Esophagus (tissue), 2 donors: ENCODE measurements at regions not wholly inside any gene's neighbourhood (a gene's known extent, or its start where the extent isn't known, plus 50 kb on each side); places are given as distances from the start of the nearest gene placed in this dataset.
A peak's percentile ranks its signal among the peaks of the same experiment; 100 is the strongest.

ENCODE experiments used
- H3K27ac ChIP-seq, 2 donors: one replicate each; pipeline ENCODE4 v1.5.1; 2013; ENCODE audit warnings: low read depth in 2 of 2, mild to moderate bottlenecking in 2 of 2, inconsistent platforms in 1 of 2, low read length in 1 of 2, moderate library complexity in 1 of 2
- H3K27me3 ChIP-seq, 2 donors: one replicate each; pipeline ENCODE4 v1.6.1; 2013; ENCODE audit warnings: low read length in 2 of 2, control low read depth in 1 of 2, mild to moderate bottlenecking in 1 of 2; ENCODE audit not compliant: insufficient read depth in 2 of 2, control insufficient read depth in 1 of 2
- H3K36me3 ChIP-seq, 2 donors: one replicate each; pipeline ENCODE4 v1.6.1; 2013; ENCODE audit warnings: low read length in 1 of 2; ENCODE audit not compliant: control insufficient read depth in 2 of 2, insufficient read depth in 2 of 2
- H3K4me1 ChIP-seq, 2 donors: one replicate each; pipeline ENCODE4 v1.6.1; 2013; ENCODE audit warnings: low read length in 1 of 2; ENCODE audit not compliant: control insufficient read depth in 2 of 2, insufficient read depth in 2 of 2
- H3K4me3 ChIP-seq, 2 donors: one replicate each; pipeline ENCODE4 v1.5.1; 2013; ENCODE audit warnings: low read length in 2 of 2, mild to moderate bottlenecking in 2 of 2, low read depth in 1 of 2, moderate library complexity in 1 of 2
- H3K9me3 ChIP-seq, 2 donors: one replicate each; pipeline ENCODE4 v1.6.1; 2013; ENCODE audit warnings: mild to moderate bottlenecking in 2 of 2, low read depth in 1 of 2, low read length in 1 of 2, moderate library complexity in 1 of 2; ENCODE audit not compliant: control insufficient read depth in 2 of 2, insufficient read depth in 1 of 2
- WGBS, 2 donors: extraction: QIAGEN DNeasy Blood & Tissue Kit; methylation state at CpG; one replicate each; pipeline ENCODE4 v1.1.7; 2013; 5-methylcytosine and 5-hydroxymethylcytosine counted together
- donor health status: healthy with polysubstance abuse.
- donor health status: Bipolar disorder and iron deficiency.

DNA sequence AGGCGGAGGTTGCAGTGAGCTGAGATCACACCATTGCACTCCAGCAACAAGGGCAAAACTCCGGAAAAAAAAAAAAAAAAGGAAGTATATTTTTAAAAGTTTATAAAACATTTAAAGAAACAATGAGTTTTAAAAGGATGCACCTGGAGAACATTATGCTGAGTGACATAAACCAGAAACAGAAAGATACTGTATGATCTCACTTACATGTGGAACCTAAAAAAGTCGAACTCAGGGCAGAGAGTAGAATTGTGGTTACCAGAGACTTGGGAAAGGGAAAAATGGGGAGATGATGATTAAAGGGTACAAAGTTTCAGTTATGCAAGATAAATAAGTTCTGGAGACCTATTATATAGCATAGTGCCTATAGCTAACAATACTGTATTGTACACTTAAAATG, 52.8 kb upstream of the RTN4 start:
- Histone ChIP-seq H3K27me3 (no peaks in the 10 kb centered on the region), H3K4me3 (no peak overlapping the region), H3K9me3 (no peaks in the 10 kb centered on the region), H3K36me3 (no peaks in the 10 kb centered on the region), H3K4me1 (no peaks in the 10 kb centered on the region), H3K27ac (no peak overlapping the region)
- WGBS, 2 donors: 58 to 77% methylated on average over 3 of the region's 3 CpGs

DNA sequence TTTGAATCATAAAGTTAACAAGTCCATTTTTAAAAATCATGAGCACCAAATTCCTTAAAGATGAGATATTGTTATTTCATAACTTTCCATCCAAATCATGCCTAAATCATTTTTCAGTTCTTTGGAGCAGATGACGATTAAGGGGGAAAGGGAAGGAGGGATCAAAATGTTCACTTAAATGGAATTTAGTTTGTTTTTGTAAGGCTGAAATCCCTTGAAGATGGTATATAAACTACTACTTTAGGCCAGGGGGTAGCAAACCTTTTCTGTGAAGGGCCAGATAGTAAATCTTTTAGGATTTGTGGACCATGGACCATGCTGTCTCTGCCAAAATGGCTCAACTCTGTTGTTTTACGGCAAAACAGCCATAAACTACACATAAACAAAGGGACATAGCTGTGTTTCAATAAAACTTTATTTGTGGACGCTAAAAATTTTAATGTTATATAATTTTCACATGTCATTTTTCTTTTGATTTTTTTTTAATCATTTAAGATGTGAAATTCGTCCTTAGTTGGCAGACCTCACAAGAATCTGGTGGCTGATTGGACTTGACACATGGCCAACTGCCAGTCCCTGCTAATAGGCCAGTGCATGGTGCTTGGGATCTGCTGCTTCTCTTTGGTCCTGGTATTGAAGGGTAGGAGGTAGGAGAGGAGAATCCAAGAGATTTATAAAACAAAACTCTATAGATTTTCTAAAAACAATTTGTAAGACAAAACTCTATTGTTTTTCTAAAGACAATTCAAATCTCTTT, 52.0 kb upstream of the RTN4 start:
- H3K4me3 ChIP-seq: no peak overlapping the region
- H3K27me3 ChIP-seq: no peaks in the 10 kb centered on the region
- no peaks in the 10 kb centered on the region for H3K36me3 ChIP-seq
- H3K27ac ChIP-seq: peak overlapping the region; percentile 41 to 66
- 66 to 73% methylated on average over 4 of the region's 4 CpGs for WGBS, 2 donors
- no peaks in the 10 kb centered on the region for H3K9me3 ChIP-seq
- H3K4me1 ChIP-seq: no peaks in the 10 kb centered on the region

DNA sequence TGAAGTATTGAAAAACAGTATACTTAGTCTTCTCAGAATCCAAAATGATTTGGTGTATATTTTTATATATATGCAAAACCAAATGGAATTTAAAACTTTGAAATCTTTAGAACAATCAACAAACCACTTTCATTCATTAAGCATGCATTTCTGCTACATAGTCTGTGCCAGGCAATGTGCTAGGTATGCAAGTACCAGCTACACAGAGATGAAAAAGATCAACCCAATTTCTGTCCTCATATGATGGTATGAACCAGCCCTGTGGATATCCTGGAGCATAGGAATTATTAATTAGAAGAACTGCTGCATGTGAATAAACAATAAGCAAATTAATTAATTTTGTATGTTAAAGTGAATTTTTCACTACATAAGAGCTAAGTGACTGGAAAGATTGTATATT, 51.2 kb upstream of the RTN4 start:
- no peaks in the 10 kb centered on the region for H3K9me3 ChIP-seq
- H3K27ac ChIP-seq: no peak overlapping the region

DNA sequence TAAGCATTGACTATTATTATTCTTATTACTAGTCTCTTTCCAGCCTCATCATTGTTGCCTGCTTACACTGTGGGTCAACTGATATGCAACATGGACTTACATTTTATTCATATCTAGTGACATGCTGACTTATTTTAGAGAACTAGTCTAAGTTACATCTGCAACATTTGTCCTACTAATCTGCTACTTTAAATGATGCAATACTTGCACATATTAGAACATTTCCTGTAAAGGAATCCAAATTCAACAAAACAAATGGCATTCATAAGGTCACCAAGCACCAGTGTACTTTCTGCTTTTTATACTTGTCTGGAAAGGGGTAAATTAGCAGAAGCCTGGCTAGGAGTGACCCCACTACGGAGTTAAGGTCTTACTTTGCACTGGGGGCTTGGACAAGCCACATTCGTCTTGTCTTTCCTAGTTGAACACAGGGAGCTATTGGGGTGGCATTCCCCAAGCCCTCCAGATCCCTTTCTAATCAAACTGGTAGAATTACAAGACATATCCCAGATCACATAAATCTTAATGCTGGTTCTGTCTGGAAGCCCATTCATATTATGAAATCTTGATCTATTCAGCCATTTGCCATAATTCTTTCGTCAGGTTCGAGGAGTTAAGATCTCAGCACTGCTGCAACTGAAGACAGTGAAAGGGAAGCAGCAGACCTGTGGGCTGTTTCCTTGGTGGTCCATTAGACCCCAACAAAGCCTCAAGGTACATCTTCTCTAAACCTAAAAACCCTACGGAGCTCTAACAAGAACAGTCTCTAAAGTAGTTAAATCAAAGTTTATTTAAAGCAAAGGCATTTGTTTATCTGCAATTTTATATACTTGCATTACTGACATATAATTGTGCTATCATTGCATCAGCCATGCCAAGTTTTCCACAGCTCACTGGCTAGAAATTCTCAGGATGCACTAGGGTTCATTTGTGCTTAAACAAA, 49.9 kb upstream of the RTN4 start:
- Histone ChIP-seq H3K9me3 (no peaks in the 10 kb centered on the region), H3K27me3 (no peaks in the 10 kb centered on the region), H3K36me3 (no peaks in the 10 kb centered on the region), H3K27ac (peak overlapping the region; percentile 73 to 86), H3K4me1 (no peaks in the 10 kb centered on the region), H3K4me3 (no peak overlapping the region)
- 63 to 72% methylated on average over 5 of the region's 5 CpGs for WGBS, 2 donors

More for the DNA sequence above, 51.2 kb upstream of the RTN4 start:
- Histone ChIP-seq H3K4me1 (no peaks in the 10 kb centered on the region), H3K4me3 (no peak overlapping the region), H3K27me3 (no peaks in the 10 kb centered on the region), H3K36me3 (no peaks in the 10 kb centered on the region)
